ENCODE measurements at regions not wholly inside any gene's neighbourhood (a gene's known extent, or its start where the extent isn't known, plus 50 kb on each side); places are given as distances from the start of the nearest gene placed in this dataset.

- intact Hi-C loops (cut with DNase I), result no loop called here
- no peaks in the 10 kb centered on the region for H3K27me3 ChIP-seq (ENCODE audit: control insufficient read depth, insufficient read depth, low read length)
- no peak for FAIRE-seq
- no peak overlapping the region for H3K9ac ChIP-seq (ENCODE audit: low read length in 3 of 3)
- no peak for TF ChIP-seq CTCF (IDR thresholded peaks at IDR 0.05; ENCODE audit: borderline replicate concordance, extremely low read depth, insufficient read depth)
- H3K4me1 ChIP-seq (ENCODE audit: control insufficient read depth in 2 of 3, insufficient read depth in 2 of 3, low read depth in 1 of 3, low read length in 3 of 3), result peaks cover 0 to 12% (median 8%) of the 10 kb centered on the region in 3 donors
- no peaks in the 10 kb centered on the region for H3K36me3 ChIP-seq (ENCODE audit: control insufficient read depth in 2 of 3, insufficient read depth in 3 of 3, low read length in 3 of 3)
- DNase-seq, result peak; percentile 67 to 85 (median 72)
- H3K27ac ChIP-seq (ENCODE audit: low read depth in 2 of 2, low read length in 2 of 2), result peak overlapping the region; percentile 45 to 85
- no peak overlapping the region for H3K4me3 ChIP-seq (ENCODE audit: low read length in 3 of 3)
- H3K9me3 ChIP-seq (ENCODE audit: control insufficient read depth in 2 of 3, insufficient read depth in 1 of 3, low read length in 3 of 3), result no peaks in the 10 kb centered on the region
Measured at GRCh38 chr10:113982769-113983168, 60.9 kb upstream of the ADRB1 start.

- no peak overlapping the region for H3K9ac ChIP-seq (ENCODE audit: low read length in 3 of 3)
- no peaks in the 10 kb centered on the region for H3K36me3 ChIP-seq (ENCODE audit: control insufficient read depth in 2 of 3, insufficient read depth in 3 of 3, low read length in 3 of 3)
- TF ChIP-seq CTCF (IDR thresholded peaks at IDR 0.05; ENCODE audit: borderline replicate concordance, extremely low read depth, insufficient read depth), result no peak
- intact Hi-C loops (cut with DNase I), result no loop called here
- H3K9me3 ChIP-seq (ENCODE audit: control insufficient read depth in 2 of 3, insufficient read depth in 1 of 3, low read length in 3 of 3), result no peaks in the 10 kb centered on the region
- FAIRE-seq (no peak), DNase-seq (no peak)
- H3K4me3 ChIP-seq (ENCODE audit: low read length in 3 of 3), result no peak overlapping the region
- H3K27ac ChIP-seq (ENCODE audit: low read depth in 2 of 2, low read length in 2 of 2), result peak overlapping the region; percentile 45 to 53
- no peaks in the 10 kb centered on the region for H3K27me3 ChIP-seq (ENCODE audit: control insufficient read depth, insufficient read depth, low read length)
- peaks cover 0 to 12% (median 8%) of the 10 kb centered on the region in 3 donors for H3K4me1 ChIP-seq (ENCODE audit: control insufficient read depth in 2 of 3, insufficient read depth in 2 of 3, low read depth in 1 of 3, low read length in 3 of 3)
Measured at GRCh38 chr10:113983552-113983951, 60.1 kb upstream of the ADRB1 start.

- Histone ChIP-seq H3K9ac (ENCODE audit: low read length in 3 of 3) (no peak overlapping the region), H3K36me3 (ENCODE audit: control insufficient read depth in 2 of 3, insufficient read depth in 3 of 3, low read length in 3 of 3) (no peaks in the 10 kb centered on the region), H3K27ac (ENCODE audit: low read depth in 2 of 2, low read length in 2 of 2) (no peak overlapping the region), H3K27me3 (ENCODE audit: control insufficient read depth, insufficient read depth, low read length) (no peaks in the 10 kb centered on the region), H3K4me3 (ENCODE audit: low read length in 3 of 3) (no peak overlapping the region), H3K4me1 (ENCODE audit: control insufficient read depth in 2 of 3, insufficient read depth in 2 of 3, low read depth in 1 of 3, low read length in 3 of 3) (peaks cover 0 to 12% (median 8%) of the 10 kb centered on the region in 3 donors), H3K9me3 (ENCODE audit: control insufficient read depth in 2 of 3, insufficient read depth in 1 of 3, low read length in 3 of 3) (no peaks in the 10 kb centered on the region)
- no peak for TF ChIP-seq CTCF (IDR thresholded peaks at IDR 0.05; ENCODE audit: borderline replicate concordance, extremely low read depth, insufficient read depth)
- intact Hi-C loops (cut with DNase I), result no loop called here
- FAIRE-seq, result no peak
- no peak for DNase-seq
Measured at GRCh38 chr10:113985297-113985844, 58.3 kb upstream of the ADRB1 start.

DNA sequence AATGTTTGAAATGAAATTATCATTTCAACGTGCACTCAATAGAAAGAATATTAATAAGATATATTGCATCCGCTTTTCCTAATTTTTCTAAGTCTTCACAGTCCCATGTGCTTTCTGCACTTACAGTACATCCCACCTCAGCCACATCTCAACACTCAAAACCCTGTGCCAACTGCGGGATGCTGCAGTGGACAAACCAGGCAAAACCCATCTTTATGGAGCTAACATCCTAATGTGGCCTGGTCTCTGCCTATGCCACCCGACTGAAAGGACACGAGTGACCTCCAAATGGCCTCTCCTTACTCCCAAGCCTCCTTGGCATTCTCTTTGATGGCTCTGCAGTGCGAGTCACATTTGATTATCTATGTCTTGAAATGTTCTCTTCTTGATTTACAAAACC is 57.4 kb upstream of the ADRB1 start:
- Histone ChIP-seq H3K27ac (ENCODE audit: low read depth in 2 of 2, low read length in 2 of 2) (no peak overlapping the region), H3K27me3 (ENCODE audit: control insufficient read depth, insufficient read depth, low read length) (no peaks in the 10 kb centered on the region), H3K9me3 (ENCODE audit: control insufficient read depth in 2 of 3, insufficient read depth in 1 of 3, low read length in 3 of 3) (no peaks in the 10 kb centered on the region), H3K9ac (ENCODE audit: low read length in 3 of 3) (no peak overlapping the region), H3K36me3 (ENCODE audit: control insufficient read depth in 2 of 3, insufficient read depth in 3 of 3, low read length in 3 of 3) (no peaks in the 10 kb centered on the region), H3K4me3 (ENCODE audit: low read length in 3 of 3) (no peak overlapping the region), H3K4me1 (ENCODE audit: control insufficient read depth in 2 of 3, insufficient read depth in 2 of 3, low read depth in 1 of 3, low read length in 3 of 3) (peaks cover 0 to 12% (median 8%) of the 10 kb centered on the region in 3 donors)
- DNase-seq (no peak), FAIRE-seq (no peak)
- no peak for TF ChIP-seq CTCF (IDR thresholded peaks at IDR 0.05; ENCODE audit: borderline replicate concordance, extremely low read depth, insufficient read depth)
- intact Hi-C loops (cut with DNase I), result no loop called here

All from kidney (tissue), 13 donors.